DMS114 treated with DMSO at 0.1 percent for 48 hours (cell line): ENCODE measurements at regions not wholly inside any gene's neighbourhood (a gene's known extent, or its start where the extent isn't known, plus 50 kb on each side); places are given as distances from the start of the nearest gene placed in this dataset.
"Not testable (repeated sequence)": the region's sequence is repeated elsewhere in the genome, so short reads cannot be mapped to it uniquely, and the experiment has no call there.

Source experiments
- DNase-seq: peaks from one replicate; lab custom pipeline; 2025; ENCODE audit not compliant: unreplicated experiment; lab: John Stamatoyannopoulos, UW

GRCh38 chr6:6747371-6747770, 158.9 kb downstream of the LY86 start:
- no peak for DNase-seq

- DNase-seq = no peak
Observed at GRCh38 chr6:6748001-6748400, 159.5 kb downstream of the LY86 start.

GRCh38 chr6:6749702-6750491, 161.4 kb downstream of the LY86 start:
- DNase-seq = no peak

- DNase-seq = no peak
Observed at GRCh38 chr6:6750594-6751265, 162.2 kb downstream of the LY86 start.

GRCh38 chr6:6751266-6751596, 162.7 kb downstream of the LY86 start:
- no peak for DNase-seq

GRCh38 chr6:6751619-6752023, 163.1 kb downstream of the LY86 start:
- no peak for DNase-seq

- no peak for DNase-seq
Observed at GRCh38 chr6:6752129-6752528, 163.6 kb downstream of the LY86 start.

GRCh38 chr6:6753301-6753700, 164.8 kb downstream of the LY86 start:
- DNase-seq = no peak

- DNase-seq = no peak
Observed at GRCh38 chr6:6756526-6756925, 168.0 kb downstream of the LY86 start.

GRCh38 chr6:6758546-6758914, 170.0 kb downstream of the LY86 start:
- DNase-seq = no peak

GRCh38 chr6:6758915-6759654, 170.6 kb downstream of the LY86 start:
- DNase-seq = no peak

GRCh38 chr6:6760002-6760401, 171.5 kb downstream of the LY86 start:
- no peak for DNase-seq

- not testable (repeated sequence) for DNase-seq
Observed at GRCh38 chr6:6762566-6762965, 174.0 kb downstream of the LY86 start.

- DNase-seq = no peak
Observed at GRCh38 chr6:6764764-6765434, 176.4 kb downstream of the LY86 start.

GRCh38 chr6:6766230-6766905, 177.8 kb downstream of the LY86 start:
- no peak for DNase-seq

GRCh38 chr6:6769466-6769865, 180.9 kb downstream of the LY86 start:
- DNase-seq = no peak

GRCh38 chr6:6771224-6771945, 182.9 kb downstream of the LY86 start:
- DNase-seq = no peak

GRCh38 chr6:6771964-6772363, 183.4 kb downstream of the LY86 start:
- no peak for DNase-seq

GRCh38 chr6:6772751-6773150, 184.2 kb downstream of the LY86 start:
- no peak for DNase-seq

GRCh38 chr6:6775074-6775473, 186.6 kb downstream of the LY86 start:
- no peak for DNase-seq
